ENCODE measurements at regions not wholly inside any gene's neighbourhood (a gene's known extent, or its start where the extent isn't known, plus 50 kb on each side); places are given as distances from the start of the nearest gene placed in this dataset.
"Not testable (repeated sequence)": the region's sequence is repeated elsewhere in the genome, so short reads cannot be mapped to it uniquely, and the experiment has no call there.

- DNase-seq (ENCODE audit: low spot score): peak; percentile 81
- ATAC-seq: peak; percentile 75
- intact Hi-C loops (cut with DNase I): no loop called here
These were observed 141.6 kb upstream of the RIOK3 start for GRCh38 chr18:23311351-23312121.

GRCh38 chr18:23313379-23313778 lies 139.7 kb upstream of the RIOK3 start:
- no peak for DNase-seq (ENCODE audit: low spot score)
- intact Hi-C loops (cut with DNase I): no loop called here
- no peak for ATAC-seq

GRCh38 chr18:23314672-23315071 lies 138.4 kb upstream of the RIOK3 start:
- intact Hi-C loops (cut with DNase I): no loop called here
- ATAC-seq: no peak

GRCh38 chr18:23316316-23316715 lies 136.8 kb upstream of the RIOK3 start:
- intact Hi-C loops (cut with DNase I): no loop called here
- no peak for ATAC-seq
- no peak for DNase-seq (ENCODE audit: low spot score)

More at GRCh38 chr18:23314672-23315071, 138.4 kb upstream of the RIOK3 start:
- no peak for DNase-seq (ENCODE audit: low spot score)

GRCh38 chr18:23316988-23317387 lies 136.1 kb upstream of the RIOK3 start:
- no peak for ATAC-seq

GRCh38 chr18:23317975-23318675 lies 135.0 kb upstream of the RIOK3 start:
- intact Hi-C loops (cut with DNase I): no loop called here
- ATAC-seq (no peak), DNase-seq (ENCODE audit: low spot score) (no peak)

More at GRCh38 chr18:23316988-23317387, 136.1 kb upstream of the RIOK3 start:
- intact Hi-C loops (cut with DNase I): no loop called here
- DNase-seq (ENCODE audit: low spot score): no peak

- no peak for ATAC-seq
- intact Hi-C loops (cut with DNase I): no loop called here
- no peak for DNase-seq (ENCODE audit: low spot score)
These were observed 132.3 kb upstream of the RIOK3 start for GRCh38 chr18:23320709-23321236.

- intact Hi-C loops (cut with DNase I): no loop called here
- DNase-seq (ENCODE audit: low spot score) (no peak), ATAC-seq (no peak)
These were observed 131.1 kb upstream of the RIOK3 start for GRCh38 chr18:23321996-23322395.

GRCh38 chr18:23324056-23324811 lies 128.9 kb upstream of the RIOK3 start:
- intact Hi-C loops (cut with DNase I): no loop called here
- no peak for DNase-seq (ENCODE audit: low spot score)
- ATAC-seq: peak; percentile 46

- intact Hi-C loops (cut with DNase I): no loop called here
- no peak for ATAC-seq
- DNase-seq (ENCODE audit: low spot score): no peak
These were observed 128.2 kb upstream of the RIOK3 start for GRCh38 chr18:23324861-23325260.

GRCh38 chr18:23329671-23330070 lies 123.4 kb upstream of the RIOK3 start:
- ATAC-seq; DNase-seq (ENCODE audit: low spot score); intact Hi-C loops (cut with DNase I): not testable (repeated sequence)

GRCh38 chr18:23330423-23330822 lies 122.7 kb upstream of the RIOK3 start:
- intact Hi-C loops (cut with DNase I): no loop called here
- DNase-seq (ENCODE audit: low spot score): no peak
- ATAC-seq: no peak

- intact Hi-C loops (cut with DNase I): no loop called here
- DNase-seq (ENCODE audit: low spot score): no peak
- no peak for ATAC-seq
These were observed 121.8 kb upstream of the RIOK3 start for GRCh38 chr18:23331091-23331920.

GRCh38 chr18:23332356-23332755 lies 120.7 kb upstream of the RIOK3 start:
- ATAC-seq (no peak), DNase-seq (ENCODE audit: low spot score) (no peak)
- intact Hi-C loops (cut with DNase I): no loop called here

- intact Hi-C loops (cut with DNase I): no loop called here
- ATAC-seq (no peak), DNase-seq (ENCODE audit: low spot score) (no peak)
These were observed 119.3 kb upstream of the RIOK3 start for GRCh38 chr18:23333827-23334226.

- peak; percentile 36 for DNase-seq (ENCODE audit: low spot score)
- intact Hi-C loops (cut with DNase I): no loop called here
- no peak for ATAC-seq
These were observed 118.5 kb upstream of the RIOK3 start for GRCh38 chr18:23334569-23334968.

- intact Hi-C loops (cut with DNase I): no loop called here
- no peak for ATAC-seq
These were observed 117.0 kb upstream of the RIOK3 start for GRCh38 chr18:23336101-23336500.

GRCh38 chr18:23337599-23338444 lies 115.3 kb upstream of the RIOK3 start:
- no peak for ATAC-seq

More at GRCh38 chr18:23336101-23336500, 117.0 kb upstream of the RIOK3 start:
- peak; percentile 12 for DNase-seq (ENCODE audit: low spot score)

More at GRCh38 chr18:23337599-23338444, 115.3 kb upstream of the RIOK3 start:
- no peak for DNase-seq (ENCODE audit: low spot score)
- intact Hi-C loops (cut with DNase I): no loop called here
